ENCODE measurements at regions not wholly inside any gene's neighbourhood (a gene's known extent, or its start where the extent isn't known, plus 50 kb on each side); places are given as distances from the start of the nearest gene placed in this dataset.

DNA sequence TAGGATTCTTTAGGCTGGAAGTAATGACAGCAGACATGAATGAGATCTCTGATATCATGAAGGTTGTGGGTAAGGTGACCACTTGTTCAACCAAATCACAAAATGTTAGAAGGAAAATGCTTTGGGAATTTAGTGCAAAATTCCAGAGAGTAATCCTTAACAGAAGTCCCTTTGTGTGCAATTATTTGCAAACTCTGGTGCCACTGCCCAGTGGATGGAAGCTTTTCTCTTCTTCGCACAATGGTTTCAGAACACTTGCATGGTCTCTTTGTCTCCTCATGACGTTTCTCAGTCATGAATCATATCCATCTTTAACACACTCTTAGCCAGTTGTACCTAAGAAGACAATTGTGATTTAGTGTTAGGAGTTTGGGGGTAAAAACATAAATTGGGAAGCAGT, 570.4 kb upstream of the ANKRD30A start:
- ATAC-seq (no peak), DNase-seq (ENCODE audit: low read depth, low spot score) (no peak)
- no peaks in the 10 kb centered on the region for H3K4me1 ChIP-seq (ENCODE audit: control insufficient read depth in 1 of 2, insufficient read depth in 2 of 2, low read length in 2 of 2)
- no peaks in the 10 kb centered on the region for H3K27me3 ChIP-seq (ENCODE audit: insufficient read depth, low read length)
- no peaks in the 10 kb centered on the region for H4K20me1 ChIP-seq (ENCODE audit: insufficient read depth)
- H3K27ac ChIP-seq (ENCODE audit: low read depth, low read length), result no peak overlapping the region
- no peak overlapping the region for H2AFZ ChIP-seq (ENCODE audit: low read depth, low read length, poor library complexity, severe bottlenecking)
- H3K4me3 ChIP-seq (replicated peaks in 1 of 2; ENCODE audit: low read depth in 1 of 2, low read length in 2 of 2), result no peak overlapping the region
- H3K36me3 ChIP-seq (ENCODE audit: control insufficient read depth in 1 of 2, insufficient read depth in 2 of 2, low read length in 2 of 2), result no peaks in the 10 kb centered on the region
- no peak overlapping the region for H3K9ac ChIP-seq (ENCODE audit: low read length)
- ChIA-PET RAD21 (ENCODE audit: low non-redundant PET in 1 of 2, low total read pairs in 2 of 2, uncharacterized antibody in 2 of 2, unreplicated experiment in 2 of 2) (no interaction called here), CTCF (no interaction called here), POLR2A (no interaction called here)
- H3K9me3 ChIP-seq (ENCODE audit: control insufficient read depth in 1 of 2, insufficient read depth in 1 of 2, low read depth in 1 of 2, low read length in 2 of 2), result peaks cover 0 to 17% of the 10 kb centered on the region in 2 experiments; a peak in 3 of 4 replicates
- intact Hi-C loops (cut with micrococcal nuclease), result no loop called here
- no peaks in the 10 kb centered on the region for H3K79me2 ChIP-seq (ENCODE audit: insufficient read depth, low read length)
- H3K9me2 ChIP-seq (ENCODE audit: insufficient read depth), result no peaks in the 10 kb centered on the region
- no TSS peak for BruUV-seq (replicated peaks)
- TF ChIP-seq, protein P1, sequence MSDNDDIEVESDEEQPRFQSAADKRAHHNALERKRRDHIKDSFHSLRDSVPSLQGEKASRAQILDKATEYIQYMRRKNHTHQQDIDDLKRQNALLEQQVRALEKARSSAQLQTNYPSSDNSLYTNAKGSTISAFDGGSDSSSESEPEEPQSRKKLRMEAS (IDR thresholded peaks at IDR 0.05), result no peak
- no peak for TF ChIP-seq SRF (IDR thresholded peaks at IDR 0.05; ENCODE audit: low read depth)
- no peak for TF ChIP-seq EGR1 (IDR thresholded peaks at IDR 0.05; ENCODE audit: low read depth)
- no peak for TF ChIP-seq RAD21 (IDR thresholded peaks at IDR 0.05; ENCODE audit: low read depth)
- TF ChIP-seq, protein P2, sequence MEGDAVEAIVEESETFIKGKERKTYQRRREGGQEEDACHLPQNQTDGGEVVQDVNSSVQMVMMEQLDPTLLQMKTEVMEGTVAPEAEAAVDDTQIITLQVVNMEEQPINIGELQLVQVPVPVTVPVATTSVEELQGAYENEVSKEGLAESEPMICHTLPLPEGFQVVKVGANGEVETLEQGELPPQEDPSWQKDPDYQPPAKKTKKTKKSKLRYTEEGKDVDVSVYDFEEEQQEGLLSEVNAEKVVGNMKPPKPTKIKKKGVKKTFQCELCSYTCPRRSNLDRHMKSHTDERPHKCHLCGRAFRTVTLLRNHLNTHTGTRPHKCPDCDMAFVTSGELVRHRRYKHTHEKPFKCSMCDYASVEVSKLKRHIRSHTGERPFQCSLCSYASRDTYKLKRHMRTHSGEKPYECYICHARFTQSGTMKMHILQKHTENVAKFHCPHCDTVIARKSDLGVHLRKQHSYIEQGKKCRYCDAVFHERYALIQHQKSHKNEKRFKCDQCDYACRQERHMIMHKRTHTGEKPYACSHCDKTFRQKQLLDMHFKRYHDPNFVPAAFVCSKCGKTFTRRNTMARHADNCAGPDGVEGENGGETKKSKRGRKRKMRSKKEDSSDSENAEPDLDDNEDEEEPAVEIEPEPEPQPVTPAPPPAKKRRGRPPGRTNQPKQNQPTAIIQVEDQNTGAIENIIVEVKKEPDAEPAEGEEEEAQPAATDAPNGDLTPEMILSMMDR (IDR thresholded peaks at IDR 0.05 in 2 of 3, conservative IDR thresholded peaks at IDR 0.05 in 1 of 3; ENCODE audit: borderline replicate concordance in 1 of 3, insufficient read depth in 1 of 3, low read depth in 2 of 3, low read length in 2 of 3), result no peak
- no peak for TF ChIP-seq ZNF274 (IDR thresholded peaks at IDR 0.05; ENCODE audit: low read depth, low read length)
- no peak for TF ChIP-seq SIN3A (IDR thresholded peaks at IDR 0.05; ENCODE audit: low read depth)
- no peak for TF ChIP-seq SP1 (IDR thresholded peaks at IDR 0.05; ENCODE audit: low read depth)
- no peak for TF ChIP-seq ZFX (IDR thresholded peaks at IDR 0.05)
- TF ChIP-seq, protein P3, sequence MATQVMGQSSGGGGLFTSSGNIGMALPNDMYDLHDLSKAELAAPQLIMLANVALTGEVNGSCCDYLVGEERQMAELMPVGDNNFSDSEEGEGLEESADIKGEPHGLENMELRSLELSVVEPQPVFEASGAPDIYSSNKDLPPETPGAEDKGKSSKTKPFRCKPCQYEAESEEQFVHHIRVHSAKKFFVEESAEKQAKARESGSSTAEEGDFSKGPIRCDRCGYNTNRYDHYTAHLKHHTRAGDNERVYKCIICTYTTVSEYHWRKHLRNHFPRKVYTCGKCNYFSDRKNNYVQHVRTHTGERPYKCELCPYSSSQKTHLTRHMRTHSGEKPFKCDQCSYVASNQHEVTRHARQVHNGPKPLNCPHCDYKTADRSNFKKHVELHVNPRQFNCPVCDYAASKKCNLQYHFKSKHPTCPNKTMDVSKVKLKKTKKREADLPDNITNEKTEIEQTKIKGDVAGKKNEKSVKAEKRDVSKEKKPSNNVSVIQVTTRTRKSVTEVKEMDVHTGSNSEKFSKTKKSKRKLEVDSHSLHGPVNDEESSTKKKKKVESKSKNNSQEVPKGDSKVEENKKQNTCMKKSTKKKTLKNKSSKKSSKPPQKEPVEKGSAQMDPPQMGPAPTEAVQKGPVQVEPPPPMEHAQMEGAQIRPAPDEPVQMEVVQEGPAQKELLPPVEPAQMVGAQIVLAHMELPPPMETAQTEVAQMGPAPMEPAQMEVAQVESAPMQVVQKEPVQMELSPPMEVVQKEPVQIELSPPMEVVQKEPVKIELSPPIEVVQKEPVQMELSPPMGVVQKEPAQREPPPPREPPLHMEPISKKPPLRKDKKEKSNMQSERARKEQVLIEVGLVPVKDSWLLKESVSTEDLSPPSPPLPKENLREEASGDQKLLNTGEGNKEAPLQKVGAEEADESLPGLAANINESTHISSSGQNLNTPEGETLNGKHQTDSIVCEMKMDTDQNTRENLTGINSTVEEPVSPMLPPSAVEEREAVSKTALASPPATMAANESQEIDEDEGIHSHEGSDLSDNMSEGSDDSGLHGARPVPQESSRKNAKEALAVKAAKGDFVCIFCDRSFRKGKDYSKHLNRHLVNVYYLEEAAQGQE (IDR thresholded peaks at IDR 0.05; ENCODE audit: low read depth), result no peak
- TF ChIP-seq, protein P4, sequence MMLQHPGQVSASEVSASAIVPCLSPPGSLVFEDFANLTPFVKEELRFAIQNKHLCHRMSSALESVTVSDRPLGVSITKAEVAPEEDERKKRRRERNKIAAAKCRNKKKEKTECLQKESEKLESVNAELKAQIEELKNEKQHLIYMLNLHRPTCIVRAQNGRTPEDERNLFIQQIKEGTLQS (IDR thresholded peaks at IDR 0.05), result no peak
- TF ChIP-seq EZH2phosphoT487 (IDR thresholded peaks at IDR 0.05; ENCODE audit: borderline replicate concordance), result no peak
- no peak for TF ChIP-seq EZH2 (IDR thresholded peaks at IDR 0.05)
- TF ChIP-seq POLR2A (IDR thresholded peaks at IDR 0.05; ENCODE audit: borderline replicate concordance, extremely low read depth, insufficient read depth, insufficient read length), result no peak
- no peak for TF ChIP-seq YY1 (IDR thresholded peaks at IDR 0.05; ENCODE audit: extremely low read depth, insufficient replicate concordance, low read depth, low read length)
- H3K4me2 ChIP-seq (ENCODE audit: low read length), result no peak overlapping the region
